Thyroid gland (tissue), 4 donors: ENCODE measurements at regions not wholly inside any gene's neighbourhood (a gene's known extent, or its start where the extent isn't known, plus 50 kb on each side); places are given as distances from the start of the nearest gene placed in this dataset.

Source experiments
- DNase-seq, 2 donors: peaks; one replicate each; pipeline ENCODE4 v3.0.0-alpha.2; 2019
- H3K27ac ChIP-seq, 3 donors: fragments of 200-600 bp; sonication (generic); 1 replicate in 2 of 3; 2 replicates in 1 of 3; pipeline ENCODE4 v1.5.1; 2016 to 2019; ENCODE audit warnings: mild to moderate bottlenecking in 1 of 3, moderate library complexity in 1 of 3
- H3K27me3 ChIP-seq: fragments of 200-600 bp; sonication (generic); one replicate; pipeline ENCODE4 v1.5.1; 2019
- H3K36me3 ChIP-seq, 2 donors: fragments of 200-600 bp; sonication (generic); one replicate each; pipeline ENCODE4 v1.5.1; 2016 to 2019
- H3K4me1 ChIP-seq, 2 donors: fragments of 200-600 bp; sonication (generic); one replicate each; pipeline ENCODE4 v1.5.1; 2017 to 2019
- H3K4me3 ChIP-seq, 3 donors: fragments of 200-600 bp; sonication (generic); replicated peaks in 1 of 3; 1 replicate in 2 of 3; 2 replicates in 1 of 3; pipeline ENCODE4 v1.5.1; 2016; ENCODE audit warnings: mild to moderate bottlenecking in 1 of 3
- H3K9me3 ChIP-seq: fragments of 200-600 bp; sonication (generic); one replicate; pipeline ENCODE4 v1.5.1; 2017
- POLR2A ChIP-seq, 2 donors: fragments of 450-650 bp; IDR thresholded peaks; one replicate each; pipeline ENCODE4 v1.6.1; 2017; ENCODE audit warnings: antibody characterized with exemption in 2 of 2, mild to moderate bottlenecking in 2 of 2, moderate library complexity in 1 of 2
- WGBS, 2 donors: methylation state at CpG; one replicate each; pipeline ENCODE4 v1.1.5; 2017; 5-methylcytosine and 5-hydroxymethylcytosine counted together
- intact Hi-C: fragments of 100-400 bp; cut with DNase I; formaldehyde crosslinking; loops from one replicate; pipeline ENCODE4 v1.15.1; 2023
- TF ChIP-seq, protein P1 (sequence below), 6 experiments: fragments of 200-600 bp in 3 of 6; fragments of 450-650 bp in 3 of 6; sonication (generic) in 3 of 6; IDR thresholded peaks; one replicate each; pipeline ENCODE4 v1.5.1; 2016 to 2019; ENCODE audit warnings: antibody characterized with exemption in 6 of 6, mild to moderate bottlenecking in 2 of 6, inconsistent platforms in 1 of 6, moderate library complexity in 1 of 6

GRCh38 chr16:73464834-73465233, 416.9 kb upstream of the ZFHX3 start:
- H3K36me3 ChIP-seq = no peaks in the 10 kb centered on the region
- H3K4me1 ChIP-seq = no peaks in the 10 kb centered on the region
- intact Hi-C loops = no loop called here
- no peak overlapping the region for H3K4me3 ChIP-seq
- H3K27me3 ChIP-seq = no peaks in the 10 kb centered on the region
- WGBS, 2 donors = 93 to 96% methylated on average over 10 to 11 of the region's 11 CpGs
- no peak for TF ChIP-seq POLR2A (IDR thresholded peaks at IDR 0.05)
- TF ChIP-seq, protein P1, sequence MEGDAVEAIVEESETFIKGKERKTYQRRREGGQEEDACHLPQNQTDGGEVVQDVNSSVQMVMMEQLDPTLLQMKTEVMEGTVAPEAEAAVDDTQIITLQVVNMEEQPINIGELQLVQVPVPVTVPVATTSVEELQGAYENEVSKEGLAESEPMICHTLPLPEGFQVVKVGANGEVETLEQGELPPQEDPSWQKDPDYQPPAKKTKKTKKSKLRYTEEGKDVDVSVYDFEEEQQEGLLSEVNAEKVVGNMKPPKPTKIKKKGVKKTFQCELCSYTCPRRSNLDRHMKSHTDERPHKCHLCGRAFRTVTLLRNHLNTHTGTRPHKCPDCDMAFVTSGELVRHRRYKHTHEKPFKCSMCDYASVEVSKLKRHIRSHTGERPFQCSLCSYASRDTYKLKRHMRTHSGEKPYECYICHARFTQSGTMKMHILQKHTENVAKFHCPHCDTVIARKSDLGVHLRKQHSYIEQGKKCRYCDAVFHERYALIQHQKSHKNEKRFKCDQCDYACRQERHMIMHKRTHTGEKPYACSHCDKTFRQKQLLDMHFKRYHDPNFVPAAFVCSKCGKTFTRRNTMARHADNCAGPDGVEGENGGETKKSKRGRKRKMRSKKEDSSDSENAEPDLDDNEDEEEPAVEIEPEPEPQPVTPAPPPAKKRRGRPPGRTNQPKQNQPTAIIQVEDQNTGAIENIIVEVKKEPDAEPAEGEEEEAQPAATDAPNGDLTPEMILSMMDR (IDR thresholded peaks at IDR 0.05) = no peak
- H3K27ac ChIP-seq = no peak overlapping the region
- H3K9me3 ChIP-seq = no peaks in the 10 kb centered on the region
- no peak for DNase-seq

- intact Hi-C loops = no loop called here
- DNase-seq = no peak
- H3K27me3 ChIP-seq = no peaks in the 10 kb centered on the region
- 84 to 91% methylated on average over 5 of the region's 5 CpGs for WGBS, 2 donors
- no peak for TF ChIP-seq POLR2A (IDR thresholded peaks at IDR 0.05)
- TF ChIP-seq, protein P1 (IDR thresholded peaks at IDR 0.05) = no peak
- H3K27ac ChIP-seq = no peak overlapping the region
- no peaks in the 10 kb centered on the region for H3K36me3 ChIP-seq
- no peak overlapping the region for H3K4me3 ChIP-seq
- H3K9me3 ChIP-seq = no peaks in the 10 kb centered on the region
- no peaks in the 10 kb centered on the region for H3K4me1 ChIP-seq
These were observed 411.7 kb upstream of the ZFHX3 start for GRCh38 chr16:73459586-73459985.

DNA sequence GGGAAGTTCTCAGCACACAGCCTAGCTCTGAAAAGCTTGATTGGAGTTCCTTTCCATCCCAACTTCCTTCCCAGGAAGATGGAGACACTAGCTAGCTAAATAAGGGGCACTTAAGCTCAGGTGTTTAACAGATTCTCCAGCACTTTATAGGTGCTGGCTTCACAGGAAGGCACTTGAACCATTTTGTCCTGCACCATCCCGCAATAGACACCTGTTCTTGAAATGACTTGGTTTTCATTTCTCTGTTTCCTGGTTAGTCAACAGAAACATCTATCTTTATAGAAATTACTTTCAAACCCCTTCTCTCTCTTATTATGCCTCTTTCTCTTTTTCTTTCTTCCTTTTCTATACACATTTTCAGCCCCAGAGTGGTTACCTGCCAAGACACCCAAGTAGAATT, 409.9 kb upstream of the ZFHX3 start:
- no peaks in the 10 kb centered on the region for H3K9me3 ChIP-seq
- H3K36me3 ChIP-seq = no peaks in the 10 kb centered on the region
- no peak overlapping the region for H3K4me3 ChIP-seq
- no peaks in the 10 kb centered on the region for H3K4me1 ChIP-seq
- no peak for TF ChIP-seq POLR2A (IDR thresholded peaks at IDR 0.05)
- TF ChIP-seq, protein P1 (IDR thresholded peaks at IDR 0.05) = no peak
- WGBS, 2 donors = 91 to 92% methylated on average over 1 of the region's 1 CpG
- no peak overlapping the region for H3K27ac ChIP-seq
- H3K27me3 ChIP-seq = no peaks in the 10 kb centered on the region
- no peak for DNase-seq
- intact Hi-C loops = no loop called here

GRCh38 chr16:73448970-73449369, 401.0 kb upstream of the ZFHX3 start:
- Histone ChIP-seq H3K4me3 (no peak overlapping the region), H3K27ac (no peak overlapping the region), H3K36me3 (no peaks in the 10 kb centered on the region), H3K27me3 (no peaks in the 10 kb centered on the region), H3K4me1 (no peaks in the 10 kb centered on the region), H3K9me3 (no peaks in the 10 kb centered on the region)
- DNase-seq = no peak
- no peak for TF ChIP-seq POLR2A (IDR thresholded peaks at IDR 0.05)
- TF ChIP-seq, protein P1 (IDR thresholded peaks at IDR 0.05) = no peak
- intact Hi-C loops = no loop called here
- 95 to 97% methylated on average over 3 of the region's 3 CpGs for WGBS, 2 donors

DNA sequence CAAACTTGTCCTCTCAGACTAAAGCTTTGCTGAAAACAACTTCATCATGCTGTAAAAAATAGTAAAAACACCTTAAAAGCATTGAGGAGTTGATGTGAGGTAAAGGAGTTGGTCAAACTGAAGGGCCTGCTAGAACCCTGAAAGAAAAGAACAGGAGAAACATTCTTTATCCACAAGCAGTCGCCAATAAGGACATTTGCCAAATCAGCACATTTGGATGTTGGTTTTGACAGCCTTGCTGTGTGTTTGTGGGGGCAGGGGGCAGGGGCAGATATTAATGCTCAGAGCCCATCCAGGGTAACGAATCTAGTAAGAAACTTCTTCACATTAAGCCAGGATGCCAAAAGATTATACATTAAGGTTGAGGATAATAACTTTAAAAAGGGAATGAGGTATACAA, 399.9 kb upstream of the ZFHX3 start:
- H3K4me1 ChIP-seq = no peaks in the 10 kb centered on the region
- no peaks in the 10 kb centered on the region for H3K36me3 ChIP-seq
- no peak overlapping the region for H3K4me3 ChIP-seq
- no peaks in the 10 kb centered on the region for H3K27me3 ChIP-seq
- H3K27ac ChIP-seq = no peak overlapping the region
- 79 to 88% methylated on average over 2 of the region's 2 CpGs for WGBS, 2 donors
- intact Hi-C loops = no loop called here
- H3K9me3 ChIP-seq = no peaks in the 10 kb centered on the region
- no peak for DNase-seq
- TF ChIP-seq, protein P1 (IDR thresholded peaks at IDR 0.05) = no peak
- TF ChIP-seq POLR2A (IDR thresholded peaks at IDR 0.05) = no peak
